Activated CD4-positive, alpha-beta memory T cell treated with anti-CD3 and anti-CD28 coated beads, Interleukin-2, amount 10 ng/mL, durations not matched to agents 7 days and 5 days (primary cell): ENCODE measurements at regions not wholly inside any gene's neighbourhood (a gene's known extent, or its start where the extent isn't known, plus 50 kb on each side); places are given as distances from the start of the nearest gene placed in this dataset.

Experiments used
- CTCF ChIA-PET: fragments of 350-600 bp; sonication (Branson Sonifier 250); formaldehyde crosslinking; loops from one replicate; lab custom pipeline; 2021; ENCODE audit warnings: antibody characterized with exemption, inconsistent platforms; lab: Charles Lee
- POLR2A ChIA-PET: fragments of 350-600 bp; sonication (Branson Sonifier 250); formaldehyde crosslinking; loops from one replicate; lab custom pipeline; 2021; ENCODE audit warnings: antibody characterized with exemption; lab: Charles Lee
- DNase-seq: peaks from one replicate; pipeline ENCODE4 v3.0.0-alpha.2; 2020
- H3K27ac Mint-ChIP-seq: one replicate; pipeline ENCODE4 v1.8.0; 2021; ENCODE audit warnings: mild to moderate bottlenecking, mixed read lengths
- H3K27me3 Mint-ChIP-seq: one replicate; pipeline ENCODE4 v1.8.0; 2021; ENCODE audit warnings: mixed read lengths
- H3K36me3 Mint-ChIP-seq: one replicate; pipeline ENCODE4 v1.8.0; 2021; ENCODE audit warnings: low read depth, mixed read lengths
- H3K4me1 Mint-ChIP-seq: one replicate; pipeline ENCODE4 v1.8.0; 2021; ENCODE audit warnings: mixed read lengths
- H3K4me3 Mint-ChIP-seq: one replicate; pipeline ENCODE4 v1.8.0; 2021; ENCODE audit warnings: mild to moderate bottlenecking, mixed read lengths
- H3K9me3 Mint-ChIP-seq: one replicate; pipeline ENCODE4 v1.8.0; 2021; ENCODE audit warnings: mixed read lengths

DNA sequence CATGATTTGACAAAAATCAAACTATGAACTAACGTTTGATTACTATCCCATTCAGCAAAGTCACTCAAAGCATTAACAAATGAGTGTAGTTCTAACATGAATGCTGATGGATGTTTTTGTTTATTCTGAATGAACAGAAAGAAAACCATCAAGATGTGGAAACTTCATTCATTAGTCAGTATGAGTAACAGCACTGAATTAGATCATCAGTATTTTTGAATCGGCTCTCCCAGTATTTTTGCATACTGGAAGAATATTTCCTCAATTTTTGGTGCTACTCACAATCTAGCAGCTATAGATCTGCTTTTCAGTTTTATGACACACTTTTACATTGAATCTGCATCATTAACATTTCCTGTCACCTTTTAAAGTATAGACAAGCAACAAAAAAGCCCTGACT, 63.8 kb upstream of the CD83 start:
- Mint-ChIP-seq H3K4me1 (no peaks in the 10 kb centered on the region), H3K36me3 (no peaks in the 10 kb centered on the region), H3K27me3 (peaks cover 23% of the 10 kb centered on the region), H3K27ac (no peak overlapping the region), H3K4me3 (no peak overlapping the region), H3K9me3 (no peaks in the 10 kb centered on the region)
- ChIA-PET POLR2A (no interaction called here), CTCF (interaction anchor here (1.1 to 1.2 kb wide), 2 partner anchors 13 to 90 kb away, joined by 3 to 4 read pairs; no protein-coding TSS in a partner anchor)
- DNase-seq = no peak

DNA sequence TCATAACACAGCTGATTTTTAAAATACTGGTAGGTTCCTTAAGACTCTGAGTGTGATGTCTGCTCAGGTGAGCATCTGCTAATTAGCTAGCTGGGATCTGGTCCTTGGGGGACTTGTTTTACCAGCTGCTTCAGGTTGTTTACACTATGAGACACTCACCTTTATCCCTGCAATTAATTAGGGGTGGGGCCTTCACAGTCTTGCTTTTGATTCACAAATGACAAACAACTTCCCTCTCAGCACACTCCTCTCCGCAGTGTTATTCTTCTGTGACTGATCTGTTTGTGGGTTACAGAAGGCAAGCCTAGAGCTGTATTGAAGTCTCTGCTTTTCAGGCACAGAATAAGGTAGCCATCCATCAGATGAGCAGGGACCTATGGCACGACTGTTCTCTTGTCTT, 62.0 kb upstream of the CD83 start:
- POLR2A ChIA-PET = no interaction called here
- no peak overlapping the region for H3K4me3 Mint-ChIP-seq
- no peaks in the 10 kb centered on the region for H3K36me3 Mint-ChIP-seq

DNA sequence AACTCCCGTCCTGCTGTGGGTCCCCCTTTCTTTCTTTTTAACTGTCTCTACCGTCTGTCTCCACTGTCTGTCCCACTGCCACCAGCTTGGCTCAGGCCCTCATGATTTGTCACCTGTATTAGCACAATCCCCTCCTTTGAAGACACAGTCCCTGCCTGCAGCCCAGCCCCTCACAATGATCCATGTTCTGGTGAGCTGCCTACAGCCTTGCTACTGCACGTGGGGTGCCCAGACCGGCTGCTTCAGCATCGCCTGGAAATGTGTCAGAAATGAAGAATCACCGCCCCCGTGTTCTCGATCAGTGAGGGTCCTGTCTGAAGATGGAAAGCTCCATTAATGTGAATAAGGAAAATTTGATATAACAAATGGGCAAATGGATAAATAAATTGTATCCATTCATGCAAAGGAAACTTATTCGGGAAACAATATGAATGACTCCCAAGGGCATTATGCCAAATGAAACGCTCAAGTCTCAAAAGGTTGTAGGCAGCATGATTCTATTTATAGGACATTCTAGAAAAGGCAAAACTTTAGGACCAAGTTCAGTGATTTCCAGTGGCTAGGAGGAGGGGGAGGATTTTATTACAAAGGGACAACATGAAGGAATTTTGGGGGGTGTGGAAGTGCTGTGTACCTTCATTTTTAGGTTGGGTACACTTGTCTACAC, 59.4 kb upstream of the CD83 start:
- Mint-ChIP-seq H3K4me1 (no peaks in the 10 kb centered on the region), H3K9me3 (no peaks in the 10 kb centered on the region), H3K4me3 (no peak overlapping the region), H3K36me3 (no peaks in the 10 kb centered on the region), H3K27me3 (peaks cover 41% of the 10 kb centered on the region), H3K27ac (no peak overlapping the region)
- POLR2A ChIA-PET = no interaction called here
- no peak for DNase-seq
- CTCF ChIA-PET = interaction anchor here (0.5 to 2.1 kb wide), 3 partner anchors 8 to 264 kb away, joined by 3 to 10 read pairs (median 7); no protein-coding TSS in a partner anchor

More for the DNA sequence above, 62.0 kb upstream of the CD83 start:
- H3K27ac Mint-ChIP-seq = no peak overlapping the region
- no peaks in the 10 kb centered on the region for H3K4me1 Mint-ChIP-seq
- CTCF ChIA-PET = interaction anchor here (0.6 to 1.8 kb wide), 4 partner anchors 9 to 360 kb away, joined by 4 to 6 read pairs (median 5); no protein-coding TSS in a partner anchor
- H3K9me3 Mint-ChIP-seq = no peaks in the 10 kb centered on the region
- DNase-seq = no peak
- H3K27me3 Mint-ChIP-seq = peaks cover 23% of the 10 kb centered on the region

DNA sequence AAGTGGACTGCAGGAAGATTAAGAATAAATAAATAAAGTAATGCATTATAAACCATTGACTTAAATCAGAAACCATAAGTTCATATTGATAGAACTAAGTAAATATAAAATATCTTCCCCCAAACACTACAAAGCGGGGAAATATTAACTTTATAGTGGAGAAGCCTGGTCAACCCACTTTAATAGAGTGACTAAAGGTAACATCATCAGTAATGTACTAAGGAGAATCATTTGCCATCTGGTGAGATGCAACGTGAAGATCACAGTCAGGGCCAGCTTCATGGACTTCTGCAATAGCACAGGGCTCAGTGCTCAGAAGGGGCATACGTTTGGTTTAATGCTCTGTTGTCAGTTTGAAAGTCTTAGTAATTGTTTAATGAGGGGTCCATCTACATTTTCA, 58.8 kb upstream of the CD83 start:
- Mint-ChIP-seq H3K27ac (no peak overlapping the region), H3K27me3 (peaks cover 41% of the 10 kb centered on the region), H3K4me3 (no peak overlapping the region), H3K4me1 (no peaks in the 10 kb centered on the region), H3K36me3 (no peaks in the 10 kb centered on the region), H3K9me3 (no peaks in the 10 kb centered on the region)
- ChIA-PET CTCF (interaction anchor here (1.8 kb wide), 1 partner anchor 12 kb away, joined by 7 read pairs; no protein-coding TSS in a partner anchor), POLR2A (no interaction called here)
- DNase-seq = no peak

DNA sequence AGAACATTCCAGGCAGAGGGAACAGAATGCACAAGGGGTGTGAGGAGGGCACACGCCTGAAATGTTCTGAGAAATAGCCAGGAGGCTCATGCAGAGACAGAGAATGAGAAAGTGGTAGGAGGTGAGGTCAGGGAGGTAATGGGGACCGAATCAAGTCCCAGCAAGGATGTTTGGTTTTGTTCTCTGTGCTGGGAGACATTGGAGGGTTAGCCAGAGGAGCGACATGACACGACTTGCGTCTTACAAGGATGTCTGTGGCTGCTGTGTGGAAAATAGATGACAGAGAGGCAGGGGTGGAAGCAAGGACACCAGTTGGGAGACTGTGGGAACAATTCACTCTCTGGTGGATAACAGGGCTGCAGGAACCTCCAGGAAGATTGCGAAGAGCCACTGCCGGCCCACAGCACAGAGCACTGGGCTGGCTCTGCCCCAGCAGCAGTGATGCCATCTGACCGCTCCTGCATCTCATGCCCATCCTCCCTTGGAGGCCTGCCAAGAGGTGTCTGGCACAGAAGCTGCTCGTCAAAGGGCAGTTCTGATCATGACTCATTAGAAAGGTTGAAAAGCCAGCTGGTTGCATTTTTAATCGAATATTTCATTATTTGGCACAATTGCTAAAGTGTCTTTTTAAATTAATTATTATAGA, 57.7 kb upstream of the CD83 start:
- CTCF ChIA-PET = no interaction called here
- peaks cover 42% of the 10 kb centered on the region for H3K27me3 Mint-ChIP-seq

DNA sequence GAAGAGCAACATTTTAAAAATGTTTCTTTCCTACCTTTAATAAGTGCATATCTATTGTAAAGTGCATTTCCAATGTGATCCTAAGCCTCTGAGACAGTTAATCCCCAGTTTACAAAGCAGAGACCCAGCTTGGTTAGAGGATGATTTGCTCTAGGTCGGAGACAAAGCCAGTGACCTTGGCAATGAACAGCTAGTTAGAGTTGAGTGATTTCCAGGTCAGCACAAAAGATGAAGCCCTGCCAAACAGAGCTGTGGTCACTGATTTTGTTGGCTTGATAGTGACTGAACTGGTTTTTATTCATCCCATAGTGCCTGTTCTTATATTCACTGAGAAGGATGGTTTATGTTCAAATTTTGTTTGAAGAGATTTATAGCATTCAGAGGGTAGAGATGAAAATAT, 56.6 kb upstream of the CD83 start:
- CTCF ChIA-PET = interaction anchor here (0.6 to 4.2 kb wide), 3 partner anchors 14 to 83 kb away, joined by 3 to 14 read pairs (median 3); no protein-coding TSS in a partner anchor
- Mint-ChIP-seq H3K27me3 (peaks cover 48% of the 10 kb centered on the region), H3K4me3 (no peak overlapping the region), H3K36me3 (no peaks in the 10 kb centered on the region), H3K27ac (no peak overlapping the region), H3K9me3 (no peaks in the 10 kb centered on the region), H3K4me1 (no peaks in the 10 kb centered on the region)
- DNase-seq = no peak
- POLR2A ChIA-PET = interaction anchor here (1.0 kb wide), 1 partner anchor 21 kb away, joined by 3 read pairs; no protein-coding TSS in a partner anchor

More for the DNA sequence above, 57.7 kb upstream of the CD83 start:
- H3K36me3 Mint-ChIP-seq = no peaks in the 10 kb centered on the region
- POLR2A ChIA-PET = interaction anchor here (1.0 kb wide), 1 partner anchor 22 kb away, joined by 3 read pairs; no protein-coding TSS in a partner anchor
- DNase-seq = no peak
- no peaks in the 10 kb centered on the region for H3K9me3 Mint-ChIP-seq
- H3K4me3 Mint-ChIP-seq = no peak overlapping the region
- no peaks in the 10 kb centered on the region for H3K4me1 Mint-ChIP-seq
- no peak overlapping the region for H3K27ac Mint-ChIP-seq

DNA sequence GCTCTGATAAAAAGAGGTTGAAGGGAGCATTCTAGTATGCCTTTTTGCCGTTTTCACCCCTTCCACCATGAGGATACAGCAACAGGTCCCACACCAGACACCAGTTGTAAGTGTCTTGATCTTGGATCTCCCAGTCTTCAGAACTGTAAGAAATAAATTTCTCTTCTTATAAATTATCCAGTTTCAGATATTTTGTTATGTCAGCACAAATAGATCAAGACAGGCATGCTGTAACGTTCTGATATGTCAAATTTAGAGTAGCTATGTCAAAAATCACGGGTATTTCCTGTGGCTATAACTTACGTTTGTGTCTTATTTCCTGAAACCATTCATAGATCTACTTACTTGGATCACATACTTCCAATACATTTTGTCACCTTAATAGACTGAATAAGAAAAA, 55.9 kb upstream of the CD83 start:
- ChIA-PET CTCF (interaction anchor here (0.6 to 4.2 kb wide), 2 partner anchors 15 to 83 kb away, joined by 3 to 14 read pairs; no protein-coding TSS in a partner anchor), POLR2A (no interaction called here)
- no peak for DNase-seq
- Mint-ChIP-seq H3K27me3 (peaks cover 48% of the 10 kb centered on the region), H3K36me3 (no peaks in the 10 kb centered on the region), H3K9me3 (no peaks in the 10 kb centered on the region), H3K4me3 (no peak overlapping the region), H3K4me1 (no peaks in the 10 kb centered on the region), H3K27ac (no peak overlapping the region)

DNA sequence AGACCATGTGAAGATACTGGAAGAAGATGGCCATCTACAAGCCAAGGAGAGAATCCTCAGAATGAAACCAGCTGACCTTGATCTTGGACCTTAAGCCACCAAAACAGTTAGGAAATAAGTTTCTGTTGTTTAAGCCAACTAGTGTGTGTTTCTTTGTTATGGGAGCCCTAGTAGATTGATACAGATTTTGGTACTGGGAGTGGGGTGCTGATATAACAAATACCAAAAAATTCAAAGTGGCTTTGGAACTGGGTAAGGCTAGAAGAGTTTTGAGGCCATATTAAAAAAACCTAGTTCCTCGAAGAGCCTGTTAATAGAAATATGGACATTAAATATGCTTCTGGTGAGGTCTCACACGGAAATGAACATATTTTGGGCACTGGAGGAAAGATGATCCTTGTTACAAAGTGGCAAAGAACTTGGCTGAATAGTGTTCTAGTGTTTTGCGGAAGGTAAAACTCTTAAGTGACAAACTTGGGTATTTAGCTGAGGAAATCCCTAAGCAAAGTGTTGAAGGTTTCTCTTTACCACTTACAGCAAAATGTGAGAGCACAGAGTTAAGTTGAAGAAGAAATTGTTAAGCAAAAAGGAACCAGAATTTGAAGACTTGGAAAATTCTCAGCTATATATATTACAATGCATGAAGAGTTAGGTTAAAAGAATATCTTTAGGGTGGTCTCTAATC, 55.1 kb upstream of the CD83 start:
- H3K4me3 Mint-ChIP-seq = no peak overlapping the region
- no peaks in the 10 kb centered on the region for H3K9me3 Mint-ChIP-seq
- no peaks in the 10 kb centered on the region for H3K36me3 Mint-ChIP-seq
- H3K27ac Mint-ChIP-seq = no peak overlapping the region
- CTCF ChIA-PET = interaction anchor here (0.9 to 4.2 kb wide), 3 partner anchors 15 to 189 kb away, joined by 3 to 14 read pairs (median 3); no protein-coding TSS in a partner anchor
- POLR2A ChIA-PET = interaction anchor here (1.8 kb wide), 1 partner anchor 13 kb away, joined by 4 read pairs; no protein-coding TSS in a partner anchor
- no peak for DNase-seq
- H3K4me1 Mint-ChIP-seq = peaks cover 5% of the 10 kb centered on the region
- H3K27me3 Mint-ChIP-seq = peaks cover 48% of the 10 kb centered on the region

DNA sequence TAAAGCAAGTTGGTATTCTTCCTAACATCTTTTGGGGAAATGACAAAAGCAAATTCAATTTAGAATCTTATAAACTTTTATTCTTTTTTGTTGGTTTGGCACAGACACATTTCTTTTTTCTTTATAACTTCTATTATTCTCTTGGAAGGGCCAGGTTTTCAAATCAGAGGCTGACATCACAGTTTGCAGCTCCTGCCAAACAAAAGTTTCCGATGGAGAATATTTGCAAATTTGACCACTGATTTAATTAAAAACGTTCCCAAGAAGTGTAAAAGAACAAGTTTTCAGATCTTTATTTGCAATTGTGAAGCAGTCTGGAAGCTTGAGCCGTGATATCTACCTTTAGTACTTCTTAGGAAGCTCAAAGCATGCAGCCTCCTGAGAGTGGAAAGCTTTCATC, 53.8 kb upstream of the CD83 start:
- H3K9me3 Mint-ChIP-seq = no peaks in the 10 kb centered on the region
- ChIA-PET POLR2A (interaction anchor here (1.8 kb wide), 1 partner anchor 12 kb away, joined by 4 read pairs; no protein-coding TSS in a partner anchor), CTCF (interaction anchor here (0.6 to 4.2 kb wide), 5 partner anchors 11 to 190 kb away, joined by 3 to 14 read pairs (median 3); no protein-coding TSS in a partner anchor)
- H3K27me3 Mint-ChIP-seq = peaks cover 39% of the 10 kb centered on the region
- H3K27ac Mint-ChIP-seq = no peak overlapping the region
- H3K36me3 Mint-ChIP-seq = no peaks in the 10 kb centered on the region
- H3K4me3 Mint-ChIP-seq = no peak overlapping the region
- H3K4me1 Mint-ChIP-seq = peaks cover 17% of the 10 kb centered on the region
- DNase-seq = no peak

DNA sequence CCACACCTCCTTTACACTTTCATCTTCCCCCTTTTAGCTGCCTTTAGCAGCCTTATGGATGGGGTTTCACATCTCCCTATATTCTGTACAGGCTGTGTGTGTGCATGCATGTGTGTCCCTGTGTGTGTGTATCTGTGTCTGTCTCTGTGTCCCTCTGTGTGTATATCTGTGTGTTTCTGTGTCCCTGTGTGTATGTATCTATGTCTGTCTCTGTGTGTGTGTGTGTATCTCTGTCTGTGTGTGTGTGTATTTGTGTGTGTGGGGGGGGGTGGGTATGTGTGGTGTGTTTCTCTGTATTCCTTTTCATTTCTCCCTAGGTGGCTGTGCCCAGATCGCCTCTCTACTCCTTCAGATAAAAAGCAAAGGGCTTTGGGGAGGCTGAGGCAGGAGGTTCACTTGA, 52.2 kb upstream of the CD83 start:
- CTCF ChIA-PET = interaction anchor here (0.7 to 4.8 kb wide), 11 partner anchors 9 to 737 kb away, joined by 3 to 54 read pairs (median 6); partner anchors contain the start of genes SIRT5 and TBC1D7
- H3K27ac Mint-ChIP-seq = no peak overlapping the region
- H3K4me3 Mint-ChIP-seq = no peak overlapping the region
- H3K4me1 Mint-ChIP-seq = peaks cover 17% of the 10 kb centered on the region
- POLR2A ChIA-PET = no interaction called here
- H3K9me3 Mint-ChIP-seq = no peaks in the 10 kb centered on the region
- DNase-seq = no peak
- H3K36me3 Mint-ChIP-seq = no peaks in the 10 kb centered on the region
- peaks cover 28% of the 10 kb centered on the region for H3K27me3 Mint-ChIP-seq

DNA sequence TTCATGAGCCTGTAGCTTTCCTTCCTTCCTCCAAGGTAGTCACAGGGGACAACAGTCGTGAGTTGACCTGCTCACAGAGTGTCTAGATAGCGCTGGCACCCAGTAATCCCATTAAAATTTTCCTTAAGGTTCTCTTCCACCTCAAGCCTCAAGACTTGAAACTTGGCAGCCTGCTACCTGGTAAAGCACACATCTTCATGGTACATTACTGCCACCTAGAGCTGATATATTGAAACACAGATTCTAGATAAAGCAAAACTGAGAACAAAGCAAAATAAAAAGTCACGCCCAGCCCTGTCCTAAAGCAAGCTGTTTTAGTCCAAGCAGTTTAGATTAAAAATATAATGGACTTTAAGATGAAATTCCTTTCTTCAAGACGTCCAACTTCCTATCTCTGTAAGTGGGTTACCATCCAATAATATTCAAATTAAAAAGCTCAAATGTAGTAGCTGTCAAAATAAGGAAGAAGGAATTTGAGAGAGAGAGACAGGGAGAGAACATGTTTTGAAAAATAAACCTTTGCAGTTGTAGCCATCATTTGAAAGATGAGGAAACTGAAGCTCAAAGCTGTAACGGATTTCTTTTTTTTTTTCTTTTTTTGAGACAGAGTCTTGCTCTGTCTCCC, 50.7 kb upstream of the CD83 start:
- peaks cover 20% of the 10 kb centered on the region for H3K4me1 Mint-ChIP-seq
- peaks cover 18% of the 10 kb centered on the region for H3K27me3 Mint-ChIP-seq
- H3K36me3 Mint-ChIP-seq = no peaks in the 10 kb centered on the region
- no peaks in the 10 kb centered on the region for H3K9me3 Mint-ChIP-seq
- no peak overlapping the region for H3K4me3 Mint-ChIP-seq
- ChIA-PET POLR2A (interaction anchor here (0.8 to 1.2 kb wide), 4 partner anchors 8 to 156 kb away, joined by 3 to 4 read pairs (median 4); no protein-coding TSS in a partner anchor), CTCF (interaction anchor here (0.6 to 4.8 kb wide), 46 partner anchors 9 to 757 kb away, joined by 3 to 54 read pairs (median 4); partner anchors contain the start of genes RANBP9, RNF182, SIRT5 and TBC1D7)
- DNase-seq = no peak
- H3K27ac Mint-ChIP-seq = no peak overlapping the region

DNA sequence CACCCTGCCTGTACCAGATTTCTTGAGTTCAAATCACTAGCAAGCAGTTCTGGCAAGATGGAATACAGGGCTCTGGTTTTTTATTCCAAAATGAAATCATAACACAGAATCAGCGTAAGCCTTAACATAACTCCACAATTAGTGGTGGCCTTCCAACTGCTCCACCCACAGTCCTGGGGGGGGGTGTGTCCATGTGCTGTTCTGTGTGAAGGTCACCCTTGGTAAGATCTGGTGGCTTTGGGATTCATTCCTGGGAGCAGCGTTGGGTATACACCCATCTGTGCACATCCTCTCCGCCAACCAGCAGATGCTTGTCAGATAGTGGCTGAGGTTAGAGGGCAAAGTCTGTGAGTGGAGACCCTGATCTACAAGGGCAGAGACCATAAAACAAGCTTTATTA, 49.9 kb upstream of the CD83 start:
- no peak overlapping the region for H3K4me3 Mint-ChIP-seq
- DNase-seq = no peak
- no peaks in the 10 kb centered on the region for H3K36me3 Mint-ChIP-seq
- H3K27me3 Mint-ChIP-seq = peaks cover 10% of the 10 kb centered on the region
- CTCF ChIA-PET = interaction anchor here (0.5 to 4.8 kb wide), 30 partner anchors 8 to 1302 kb away, joined by 3 to 54 read pairs (median 5); partner anchors contain the start of genes SIRT5 and TBC1D7
- H3K27ac Mint-ChIP-seq = no peak overlapping the region
- H3K9me3 Mint-ChIP-seq = no peaks in the 10 kb centered on the region
- POLR2A ChIA-PET = interaction anchor here (1.2 kb wide), 1 partner anchor 157 kb away, joined by 4 read pairs; no protein-coding TSS in a partner anchor
- peaks cover 24% of the 10 kb centered on the region for H3K4me1 Mint-ChIP-seq
